B cell (primary cell): ENCODE measurements at regions not wholly inside any gene's neighbourhood (a gene's known extent, or its start where the extent isn't known, plus 50 kb on each side); places are given as distances from the start of the nearest gene placed in this dataset.

Source experiments
- ATAC-seq: fragments of 200-7000 bp; cut with Tn5 transposase; one replicate; pipeline ENCODE4 v1.10.0; 2021; ENCODE audit warnings: low read depth, mild to moderate bottlenecking, moderate number of reproducible peaks, moderate library complexity
- CTCF ChIA-PET: fragments of 350-600 bp; sonication (Branson Sonifier 250); formaldehyde crosslinking; loops from one replicate; lab custom pipeline; 2021; ENCODE audit warnings: antibody characterized with exemption, inconsistent platforms; lab: Charles Lee
- POLR2A ChIA-PET: fragments of 350-600 bp; sonication (Branson Sonifier 250); formaldehyde crosslinking; loops from one replicate; lab custom pipeline; 2021; ENCODE audit warnings: antibody characterized with exemption; lab: Charles Lee
- DNase-seq: peaks from one replicate; pipeline ENCODE4 v3.0.0; 2013
- H2AFZ ChIP-seq: 2 replicates; pipeline ENCODE4 v1.6.1; 2012; ENCODE audit warnings: mild to moderate bottlenecking, low read depth, low read length; ENCODE audit not compliant: insufficient read depth, poor library complexity, severe bottlenecking
- H3K27ac ChIP-seq, 2 donors: 1 replicate in 1 of 2; 2 replicates in 1 of 2; pipeline ENCODE4 v1.5.1; 2012 to 2013; ENCODE audit warnings: low read length in 2 of 2, mild to moderate bottlenecking in 2 of 2, moderate library complexity in 1 of 2
- H3K27me3 ChIP-seq, 4 experiments: fragments of 200-600 bp in 1 of 4; sonication (generic) in 1 of 4; replicated peaks in 1 of 4; 1 replicate in 2 of 4; 2 replicates in 2 of 4; pipeline versions ENCODE4 v1.6.1 to v1.7.0; 2013 to 2016; ENCODE audit warnings: low read length in 3 of 4, mild to moderate bottlenecking in 2 of 4, mixed read lengths in 1 of 4, moderate library complexity in 1 of 4; ENCODE audit not compliant: insufficient read depth in 4 of 4, control insufficient read depth in 3 of 4; ENCODE audit errors: control extremely low read depth in 1 of 4
- H3K36me3 ChIP-seq, 2 experiments: replicated peaks in 1 of 2; 1 replicate in 1 of 2; 2 replicates in 1 of 2; pipeline versions ENCODE4 v1.6.1 to v1.7.1; 2013; ENCODE audit warnings: low read length in 1 of 2; ENCODE audit not compliant: insufficient read depth in 2 of 2, control insufficient read depth in 1 of 2; ENCODE audit errors: control extremely low read depth in 1 of 2, extremely low read depth in 1 of 2
- H3K4me1 ChIP-seq, 2 donors: fragments of 200-600 bp in 1 of 2; sonication (generic) in 1 of 2; 1 replicate in 1 of 2; 2 replicates in 1 of 2; pipeline versions ENCODE4 v1.5.1 to v1.6.1; 2013 to 2017; ENCODE audit warnings: low read length in 2 of 2; ENCODE audit not compliant: control insufficient read depth in 2 of 2, insufficient read depth in 2 of 2
- H3K4me2 ChIP-seq: replicated peaks from 2 replicates; pipeline ENCODE3; 2012; ENCODE audit warnings: mild to moderate bottlenecking, low read depth, low read length; ENCODE audit not compliant: poor library complexity, severe bottlenecking
- H3K4me3 ChIP-seq, 5 experiments: fragments of 200-600 bp in 1 of 5; sonication (generic) in 1 of 5; 1 replicate in 3 of 5; 2 replicates in 2 of 5; pipeline versions ENCODE4 v1.5.1 to v1.7.0; 2011 to 2016; ENCODE audit warnings: low read length in 4 of 5, mild to moderate bottlenecking in 4 of 5, low read depth in 2 of 5, control low read depth in 1 of 5, moderate library complexity in 1 of 5; ENCODE audit not compliant: insufficient read depth in 1 of 5; ENCODE audit errors: control extremely low read depth in 1 of 5, extremely low read depth in 1 of 5
- H3K79me2 ChIP-seq: fragments of 200-600 bp; sonication (generic); one replicate; pipeline ENCODE4 v1.6.0; 2016; ENCODE audit warnings: low read length; ENCODE audit not compliant: control insufficient read depth, insufficient read depth
- H3K9ac ChIP-seq: fragments of 200-600 bp; sonication (generic); 2 replicates; pipeline ENCODE4 v1.6.1; 2017; ENCODE audit warnings: mild to moderate bottlenecking, low read length, moderate library complexity
- H3K9me3 ChIP-seq, 3 donors: one replicate each; pipeline versions ENCODE4 v1.6.1 to v1.7.1; 2013; ENCODE audit warnings: low read length in 2 of 3; ENCODE audit not compliant: control insufficient read depth in 2 of 3, insufficient read depth in 1 of 3; ENCODE audit errors: control extremely low read depth in 1 of 3
- H4K20me1 ChIP-seq: 2 replicates; pipeline ENCODE4 v1.6.0; 2012; ENCODE audit warnings: mild to moderate bottlenecking, low read length; ENCODE audit not compliant: insufficient read depth, control insufficient read depth, poor library complexity, severe bottlenecking
- H3K27ac Mint-ChIP-seq: one replicate; pipeline ENCODE4 v1.8.0; 2021; ENCODE audit warnings: mixed read lengths
- H3K27me3 Mint-ChIP-seq: one replicate; pipeline ENCODE4 v1.8.0; 2021; ENCODE audit warnings: mixed read lengths
- H3K4me1 Mint-ChIP-seq: one replicate; pipeline ENCODE4 v1.8.0; 2021; ENCODE audit warnings: mixed read lengths
- H3K4me3 Mint-ChIP-seq: one replicate; pipeline ENCODE4 v1.8.0; 2021; ENCODE audit warnings: mixed read lengths
- H3K9me3 Mint-ChIP-seq: one replicate; pipeline ENCODE4 v1.8.0; 2022; ENCODE audit warnings: mixed read lengths; ENCODE audit not compliant: insufficient read depth
- CTCF ChIP-seq: fragments of 200-600 bp; IDR thresholded peaks from one replicate; pipeline ENCODE4 v1.8.0; 2022; ENCODE audit warnings: antibody characterized with exemption, mild to moderate bottlenecking
- EZH2 ChIP-seq: IDR thresholded peaks from 2 replicates; pipeline ENCODE4 v1.6.1; 2012; ENCODE audit warnings: borderline replicate concordance, low read depth, mild to moderate bottlenecking, moderate library complexity, low read length; ENCODE audit not compliant: insufficient read depth, poor library complexity, severe bottlenecking
- WGBS: methylation state at CpG from one replicate; pipeline ENCODE4 v1.1.5; 2013; ENCODE audit warnings: missing lambda C conversion rate; ENCODE audit not compliant: insufficient coverage; 5-methylcytosine and 5-hydroxymethylcytosine counted together
- intact Hi-C: fragments of 100-400 bp; cut with micrococcal nuclease; formaldehyde crosslinking; loops from one replicate; pipeline ENCODE4 v1.10.0; 2022

- H3K36me3 ChIP-seq: no peaks in the 10 kb centered on the region
- ATAC-seq: no peak
- H3K27ac ChIP-seq: no peak overlapping the region
- no peaks in the 10 kb centered on the region for H4K20me1 ChIP-seq
- no peaks in the 10 kb centered on the region for H3K27me3 ChIP-seq
- no peak for TF ChIP-seq EZH2
- TF ChIP-seq CTCF: no peak
- H3K4me2 ChIP-seq: no peak overlapping the region
- Mint-ChIP-seq H3K27me3 (no peaks in the 10 kb centered on the region), H3K4me1 (no peaks in the 10 kb centered on the region), H3K27ac (no peak overlapping the region), H3K4me3 (no peak overlapping the region), H3K9me3 (peaks cover 2% of the 10 kb centered on the region)
- no peaks in the 10 kb centered on the region for H3K4me1 ChIP-seq
- DNase-seq: no peak
- no peak overlapping the region for H3K9ac ChIP-seq
- ChIA-PET POLR2A (no interaction called here), CTCF (no interaction called here)
- H3K4me3 ChIP-seq: no peak overlapping the region
- no peaks in the 10 kb centered on the region for H3K9me3 ChIP-seq
- WGBS: no CpG with 5 or more reads among the region's 1 CpG
- H3K79me2 ChIP-seq: no peaks in the 10 kb centered on the region
- intact Hi-C loops: no loop called here
- H2AFZ ChIP-seq: no peak overlapping the region
Observed at GRCh38 chr4:65954416-65954815, 284.1 kb upstream of the EPHA5 start.

GRCh38 chr4:65951177-65951576, 280.9 kb upstream of the EPHA5 start:
- intact Hi-C loops: no loop called here
- H3K27ac ChIP-seq: no peak overlapping the region
- peaks cover 2% of the 10 kb centered on the region for H3K9me3 Mint-ChIP-seq
- no peak overlapping the region for H3K4me3 ChIP-seq
- H3K9me3 ChIP-seq: no peaks in the 10 kb centered on the region
- H3K79me2 ChIP-seq: no peaks in the 10 kb centered on the region
- H4K20me1 ChIP-seq: no peaks in the 10 kb centered on the region
- H3K27ac Mint-ChIP-seq: no peak overlapping the region
- no peaks in the 10 kb centered on the region for H3K27me3 ChIP-seq
- no peak overlapping the region for H3K9ac ChIP-seq
- H3K27me3 Mint-ChIP-seq: no peaks in the 10 kb centered on the region
- H3K4me2 ChIP-seq: no peak overlapping the region
- no peak overlapping the region for H3K4me3 Mint-ChIP-seq
- H3K36me3 ChIP-seq: no peaks in the 10 kb centered on the region
- H3K4me1 ChIP-seq: no peaks in the 10 kb centered on the region
- WGBS: 92% methylated on average over 1 of the region's 1 CpG
- no peak for ATAC-seq
- H3K4me1 Mint-ChIP-seq: no peaks in the 10 kb centered on the region
- ChIA-PET POLR2A (no interaction called here), CTCF (no interaction called here)
- no peak overlapping the region for H2AFZ ChIP-seq
- TF ChIP-seq CTCF (no peak), EZH2 (no peak)
- no peak for DNase-seq
